Body of pancreas (tissue), 4 donors: ENCODE measurements at regions not wholly inside any gene's neighbourhood (a gene's known extent, or its start where the extent isn't known, plus 50 kb on each side); places are given as distances from the start of the nearest gene placed in this dataset.

Source experiments
- ATAC-seq: fragments of 150-250 bp; one replicate; pipeline ENCODE4 v1.9.1; 2016
- DNase-seq, 4 donors: peaks; one replicate each; pipeline ENCODE4 v3.0.0-alpha.2; 2019
- H3K27ac ChIP-seq, 4 donors: fragments of 200-600 bp; sonication (generic); 1 replicate in 3 of 4; 2 replicates in 1 of 4; pipeline versions ENCODE4 v1.5.1 to v1.6.1; 2016 to 2019; ENCODE audit warnings: mild to moderate bottlenecking in 1 of 4, mixed read lengths in 1 of 4, moderate library complexity in 1 of 4
- H3K27me3 ChIP-seq, 2 donors: fragments of 200-600 bp; sonication (generic); one replicate each; pipeline ENCODE4 v1.6.0; 2016; ENCODE audit warnings: mild to moderate bottlenecking in 1 of 2
- H3K36me3 ChIP-seq, 2 donors: fragments of 200-600 bp; sonication (generic); replicated peaks in 1 of 2; 2 replicates each; pipeline ENCODE4 v1.5.1; 2016; ENCODE audit warnings: low read depth in 2 of 2; ENCODE audit not compliant: insufficient read depth in 1 of 2
- H3K4me1 ChIP-seq: fragments of 200-600 bp; sonication (generic); one replicate; pipeline ENCODE4 v1.6.0; 2016
- H3K4me3 ChIP-seq, 2 donors: fragments of 200-600 bp; sonication (generic); 1 replicate in 1 of 2; 2 replicates in 1 of 2; pipeline ENCODE4 v1.5.1; 2016 to 2019
- H3K9me3 ChIP-seq, 3 donors: fragments of 200-600 bp; sonication (generic); 1 replicate in 2 of 3; 2 replicates in 1 of 3; pipeline ENCODE4 v1.5.1; 2016
- CTCF ChIP-seq, 7 experiments: fragments of 450-650 bp in 4 of 7; fragments of 200-600 bp in 3 of 7; sonication (generic) in 3 of 7; IDR thresholded peaks; one replicate each; pipeline ENCODE4 v1.5.1; 2016 to 2019; ENCODE audit warnings: antibody characterized with exemption in 7 of 7
- POLR2A ChIP-seq, 3 donors: fragments of 450-650 bp; IDR thresholded peaks; one replicate each; pipeline ENCODE4 v1.6.1; 2016; ENCODE audit warnings: antibody characterized with exemption in 3 of 3, mild to moderate bottlenecking in 2 of 3
- WGBS, 2 donors: methylation state at CpG; one replicate each; pipeline ENCODE4 v1.1.5; 2017; 5-methylcytosine and 5-hydroxymethylcytosine counted together
- intact Hi-C: fragments of 100-400 bp; cut with DNase I; formaldehyde crosslinking; loops from one replicate; pipeline ENCODE4 v1.15.1; 2023

GRCh38 chr17:70321352-70321751, 152.0 kb downstream of the KCNJ2 start:
- H3K27ac ChIP-seq, result no peak overlapping the region
- ATAC-seq (no peak), DNase-seq (no peak)
- H3K27me3 ChIP-seq, result no peaks in the 10 kb centered on the region
- no peaks in the 10 kb centered on the region for H3K9me3 ChIP-seq
- intact Hi-C loops, result no loop called here
- no peaks in the 10 kb centered on the region for H3K36me3 ChIP-seq
- WGBS, 2 donors, result 68 to 85% methylated on average over 4 of the region's 4 CpGs
- TF ChIP-seq POLR2A (IDR thresholded peaks at IDR 0.05), result no peak
- no peak for TF ChIP-seq CTCF (IDR thresholded peaks at IDR 0.05)
- H3K4me1 ChIP-seq, result no peaks in the 10 kb centered on the region
- H3K4me3 ChIP-seq, result no peak overlapping the region

GRCh38 chr17:70323269-70323668, 153.9 kb downstream of the KCNJ2 start:
- intact Hi-C loops, result no loop called here
- no peaks in the 10 kb centered on the region for H3K9me3 ChIP-seq
- no peak overlapping the region for H3K27ac ChIP-seq
- no peaks in the 10 kb centered on the region for H3K36me3 ChIP-seq
- H3K27me3 ChIP-seq, result no peaks in the 10 kb centered on the region
- DNase-seq (no peak), ATAC-seq (no peak)
- H3K4me1 ChIP-seq, result no peaks in the 10 kb centered on the region
- H3K4me3 ChIP-seq, result no peak overlapping the region
- WGBS, 2 donors, result 87 to 88% methylated on average over 2 of the region's 2 CpGs
- TF ChIP-seq POLR2A (IDR thresholded peaks at IDR 0.05), result no peak
- no peak for TF ChIP-seq CTCF (IDR thresholded peaks at IDR 0.05)

- TF ChIP-seq POLR2A (IDR thresholded peaks at IDR 0.05) (no peak), CTCF (IDR thresholded peaks at IDR 0.05) (no peak)
- Histone ChIP-seq H3K27me3 (no peaks in the 10 kb centered on the region), H3K27ac (no peak overlapping the region), H3K36me3 (no peaks in the 10 kb centered on the region), H3K9me3 (no peaks in the 10 kb centered on the region), H3K4me3 (no peak overlapping the region), H3K4me1 (no peaks in the 10 kb centered on the region)
- intact Hi-C loops, result no loop called here
- DNase-seq (no peak), ATAC-seq (no peak)
- WGBS, 2 donors, result 35 to 68% methylated on average over 1 of the region's 1 CpG
Measured at GRCh38 chr17:70324031-70324430, 154.7 kb downstream of the KCNJ2 start.

- DNase-seq (no peak), ATAC-seq (no peak)
- intact Hi-C loops, result no loop called here
- 62 to 77% methylated on average over 1 of the region's 1 CpG for WGBS, 2 donors
- Histone ChIP-seq H3K4me1 (no peaks in the 10 kb centered on the region), H3K4me3 (no peak overlapping the region), H3K9me3 (no peaks in the 10 kb centered on the region), H3K36me3 (no peaks in the 10 kb centered on the region), H3K27me3 (no peaks in the 10 kb centered on the region), H3K27ac (no peak overlapping the region)
- TF ChIP-seq POLR2A (IDR thresholded peaks at IDR 0.05) (no peak), CTCF (IDR thresholded peaks at IDR 0.05) (no peak)
Measured at GRCh38 chr17:70327279-70327678, 157.9 kb downstream of the KCNJ2 start.

- TF ChIP-seq CTCF (IDR thresholded peaks at IDR 0.05) (no peak), POLR2A (IDR thresholded peaks at IDR 0.05) (no peak)
- Histone ChIP-seq H3K4me1 (no peaks in the 10 kb centered on the region), H3K27ac (no peak overlapping the region), H3K27me3 (no peaks in the 10 kb centered on the region), H3K36me3 (no peaks in the 10 kb centered on the region), H3K4me3 (no peak overlapping the region), H3K9me3 (no peaks in the 10 kb centered on the region)
- intact Hi-C loops, result no loop called here
- WGBS, 2 donors, result 45 to 52% methylated on average over 10 of the region's 10 CpGs
- ATAC-seq, result no peak
- DNase-seq, result no peak
Measured at GRCh38 chr17:70327723-70328122, 158.4 kb downstream of the KCNJ2 start.
